ENCODE measurements at regions not wholly inside any gene's neighbourhood (a gene's known extent, or its start where the extent isn't known, plus 50 kb on each side); places are given as distances from the start of the nearest gene placed in this dataset.

- FAIRE-seq: no peak
Observed at GRCh38 chr22:48477031-48477721, 1350.5 kb downstream of the BRD1 start.

GRCh38 chr22:48476577-48476976 lies 1351.1 kb downstream of the BRD1 start:
- FAIRE-seq (no peak), DNase-seq (ENCODE audit: low spot score) (no peak)

More at GRCh38 chr22:48477031-48477721, 1350.5 kb downstream of the BRD1 start:
- DNase-seq (ENCODE audit: low spot score): no peak

- FAIRE-seq (no peak), DNase-seq (ENCODE audit: low spot score) (no peak)
Observed at GRCh38 chr22:48475661-48476345, 1351.9 kb downstream of the BRD1 start.

GRCh38 chr22:48474881-48475280 lies 1352.8 kb downstream of the BRD1 start:
- no peak for FAIRE-seq
- DNase-seq (ENCODE audit: low spot score): no peak

GRCh38 chr22:48473202-48473601 lies 1354.5 kb downstream of the BRD1 start:
- no peak for FAIRE-seq
- DNase-seq (ENCODE audit: low spot score): no peak

- DNase-seq (ENCODE audit: low spot score): no peak
- no peak for FAIRE-seq
Observed at GRCh38 chr22:48464246-48464645, 1363.4 kb downstream of the BRD1 start.

GRCh38 chr22:48459859-48460823 lies 1367.5 kb downstream of the BRD1 start:
- FAIRE-seq (peak; percentile 30), DNase-seq (ENCODE audit: low spot score) (no peak)

GRCh38 chr22:48459259-48459658 lies 1368.4 kb downstream of the BRD1 start:
- DNase-seq (ENCODE audit: low spot score) (no peak), FAIRE-seq (no peak)

- FAIRE-seq (no peak), DNase-seq (ENCODE audit: low spot score) (no peak)
Observed at GRCh38 chr22:48456449-48456848, 1371.2 kb downstream of the BRD1 start.

GRCh38 chr22:48453751-48454485 lies 1373.8 kb downstream of the BRD1 start:
- FAIRE-seq (peak; percentile 59), DNase-seq (ENCODE audit: low spot score) (no peak)

- FAIRE-seq (no peak), DNase-seq (ENCODE audit: low spot score) (no peak)
Observed at GRCh38 chr22:48453171-48453570, 1374.5 kb downstream of the BRD1 start.

GRCh38 chr22:48452766-48453165 lies 1374.9 kb downstream of the BRD1 start:
- FAIRE-seq: no peak
- DNase-seq (ENCODE audit: low spot score): no peak

- FAIRE-seq (no peak), DNase-seq (ENCODE audit: low spot score) (no peak)
Observed at GRCh38 chr22:48451891-48452290, 1375.8 kb downstream of the BRD1 start.

GRCh38 chr22:48450188-48450825 lies 1377.4 kb downstream of the BRD1 start:
- FAIRE-seq (no peak), DNase-seq (ENCODE audit: low spot score) (no peak)

GRCh38 chr22:48449466-48450187 lies 1378.0 kb downstream of the BRD1 start:
- FAIRE-seq (no peak), DNase-seq (ENCODE audit: low spot score) (no peak)

GRCh38 chr22:48448821-48449220 lies 1378.9 kb downstream of the BRD1 start:
- no peak for DNase-seq (ENCODE audit: low spot score)
- FAIRE-seq: peak; percentile 56

- no peak for FAIRE-seq
- DNase-seq (ENCODE audit: low spot score): peak; percentile 53
Observed at GRCh38 chr22:48445113-48445827, 1382.4 kb downstream of the BRD1 start.

- FAIRE-seq: no peak
- DNase-seq (ENCODE audit: low spot score): no peak
Observed at GRCh38 chr22:48444320-48445112, 1383.2 kb downstream of the BRD1 start.

GRCh38 chr22:48443680-48444079 lies 1384.0 kb downstream of the BRD1 start:
- no peak for FAIRE-seq
- DNase-seq (ENCODE audit: low spot score): no peak
